ENCODE measurements at regions not wholly inside any gene's neighbourhood (a gene's known extent, or its start where the extent isn't known, plus 50 kb on each side); places are given as distances from the start of the nearest gene placed in this dataset.

DNA sequence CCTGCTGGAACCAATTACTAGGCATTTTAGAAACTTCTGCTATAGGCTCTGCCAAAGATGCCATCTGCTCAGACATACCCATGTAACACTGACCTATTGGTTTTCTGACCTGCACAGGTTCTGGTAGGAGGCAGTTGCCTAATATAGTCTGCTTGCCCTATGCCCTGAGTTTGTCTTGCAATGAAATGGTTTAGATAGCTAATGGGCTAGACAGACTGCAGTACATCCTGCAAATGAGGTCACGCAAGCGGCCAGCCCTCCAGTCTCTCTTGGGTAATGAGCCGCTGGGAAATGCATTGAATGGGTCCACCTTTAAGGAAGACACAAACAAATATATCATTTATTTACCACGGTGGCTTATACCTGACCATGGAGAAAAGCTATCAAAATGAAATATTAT lies 90.6 kb upstream of the B3GAT2 start:
- WGBS (ENCODE audit: insufficient coverage) = no CpG with 5 or more reads among the region's 4 CpGs
- H3K4me1 ChIP-seq (ENCODE audit: control insufficient read depth in 1 of 2, insufficient read depth in 2 of 2, low read length in 2 of 2) = peaks cover 9 to 16% of the 10 kb centered on the region in 2 donors
- Mint-ChIP-seq H3K9me3 (peaks cover 0 to 3% (median 0%) of the 10 kb centered on the region in 7 donors), H3K4me1 (peaks cover 22% of the 10 kb centered on the region), H3K27me3 (ENCODE audit: low read depth in 3 of 3) (peaks cover 1 to 3% (median 3%) of the 10 kb centered on the region in 3 donors), H3K27ac (no peak overlapping the region), H3K36me3 (no peaks in the 10 kb centered on the region), H3K4me3 (no peak overlapping the region)
- H3K79me2 ChIP-seq (ENCODE audit: insufficient read depth, low read length) = no peaks in the 10 kb centered on the region
- no peaks in the 10 kb centered on the region for H4K20me1 ChIP-seq (ENCODE audit: insufficient read depth, low read length)
- H3K9ac ChIP-seq (ENCODE audit: insufficient read depth, low read length, poor library complexity, severe bottlenecking) = no peak overlapping the region
- H3K9me3 ChIP-seq (replicated peaks in 1 of 2; ENCODE audit: control insufficient read depth in 1 of 2, insufficient read depth in 1 of 2, low read length in 2 of 2) = no peaks in the 10 kb centered on the region
- H3K4me3 ChIP-seq (replicated peaks in 1 of 3; ENCODE audit: low read depth in 2 of 3, low read length in 3 of 3) = no peak overlapping the region
- DNase-seq = no peak
- no peak overlapping the region for H3K4me2 ChIP-seq (replicated peaks; ENCODE audit: extremely low read depth, low read length, poor library complexity, severe bottlenecking)
- H3K36me3 ChIP-seq (replicated peaks in 1 of 2; ENCODE audit: control insufficient read depth in 1 of 2, insufficient read depth in 2 of 2, low read length in 2 of 2) = no peaks in the 10 kb centered on the region
- no peak overlapping the region for H3K27ac ChIP-seq (ENCODE audit: low read depth in 1 of 2, low read length in 2 of 2)
- H3K27me3 ChIP-seq (ENCODE audit: control insufficient read depth in 2 of 2, insufficient read depth in 2 of 2, low read length in 2 of 2) = no peaks in the 10 kb centered on the region
- TF ChIP-seq, protein P1, sequence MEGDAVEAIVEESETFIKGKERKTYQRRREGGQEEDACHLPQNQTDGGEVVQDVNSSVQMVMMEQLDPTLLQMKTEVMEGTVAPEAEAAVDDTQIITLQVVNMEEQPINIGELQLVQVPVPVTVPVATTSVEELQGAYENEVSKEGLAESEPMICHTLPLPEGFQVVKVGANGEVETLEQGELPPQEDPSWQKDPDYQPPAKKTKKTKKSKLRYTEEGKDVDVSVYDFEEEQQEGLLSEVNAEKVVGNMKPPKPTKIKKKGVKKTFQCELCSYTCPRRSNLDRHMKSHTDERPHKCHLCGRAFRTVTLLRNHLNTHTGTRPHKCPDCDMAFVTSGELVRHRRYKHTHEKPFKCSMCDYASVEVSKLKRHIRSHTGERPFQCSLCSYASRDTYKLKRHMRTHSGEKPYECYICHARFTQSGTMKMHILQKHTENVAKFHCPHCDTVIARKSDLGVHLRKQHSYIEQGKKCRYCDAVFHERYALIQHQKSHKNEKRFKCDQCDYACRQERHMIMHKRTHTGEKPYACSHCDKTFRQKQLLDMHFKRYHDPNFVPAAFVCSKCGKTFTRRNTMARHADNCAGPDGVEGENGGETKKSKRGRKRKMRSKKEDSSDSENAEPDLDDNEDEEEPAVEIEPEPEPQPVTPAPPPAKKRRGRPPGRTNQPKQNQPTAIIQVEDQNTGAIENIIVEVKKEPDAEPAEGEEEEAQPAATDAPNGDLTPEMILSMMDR (IDR thresholded peaks at IDR 0.05) = no peak
- intact Hi-C loops (cut with micrococcal nuclease) = no loop called here
- no peak overlapping the region for H2AFZ ChIP-seq (ENCODE audit: insufficient read depth, low read depth, low read length, poor library complexity, severe bottlenecking)

DNA sequence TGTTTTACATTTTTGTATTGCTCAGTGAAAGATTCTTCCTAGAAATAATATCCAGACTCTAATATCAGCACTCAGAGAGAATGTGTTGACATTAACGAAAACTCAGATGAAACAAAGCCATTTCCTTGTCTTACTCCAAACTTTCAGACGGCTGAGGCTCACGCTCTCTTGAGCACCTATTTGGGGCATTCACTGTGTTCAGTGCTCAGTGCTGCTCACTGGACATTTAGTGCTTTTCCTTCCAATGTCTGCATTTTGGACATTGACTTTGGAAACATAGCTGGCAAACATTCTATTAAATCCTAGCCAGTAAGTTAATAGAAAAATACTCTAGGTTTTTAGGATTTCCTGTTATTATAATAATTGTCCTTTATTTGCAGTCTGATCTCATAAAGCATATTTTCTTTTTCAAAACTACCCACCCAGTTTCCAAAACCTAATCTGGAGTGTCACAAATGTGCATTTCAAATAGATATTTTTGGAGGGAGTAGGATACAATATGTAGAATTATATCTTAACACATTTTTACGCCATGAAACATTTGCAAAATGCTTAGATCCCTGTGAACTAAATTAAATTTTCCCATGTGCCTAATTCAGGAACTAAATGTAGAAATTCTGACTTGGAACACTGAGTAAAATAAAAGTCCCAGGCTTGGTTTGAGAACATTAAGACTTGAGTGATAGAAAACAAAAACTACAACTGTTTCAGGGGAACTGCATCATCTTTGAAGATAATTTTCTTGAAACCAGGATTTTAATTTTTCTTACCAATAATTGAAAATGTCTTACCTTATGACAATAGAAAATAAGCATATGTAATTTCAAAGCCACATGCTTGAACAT lies 91.7 kb upstream of the B3GAT2 start:
- Histone ChIP-seq H3K9me3 (replicated peaks in 1 of 2; ENCODE audit: control insufficient read depth in 1 of 2, insufficient read depth in 1 of 2, low read length in 2 of 2) (no peaks in the 10 kb centered on the region), H3K4me3 (replicated peaks in 1 of 3; ENCODE audit: low read depth in 2 of 3, low read length in 3 of 3) (no peak overlapping the region), H3K27ac (ENCODE audit: low read depth in 1 of 2, low read length in 2 of 2) (no peak overlapping the region), H3K79me2 (ENCODE audit: insufficient read depth, low read length) (no peaks in the 10 kb centered on the region), H3K4me1 (ENCODE audit: control insufficient read depth in 1 of 2, insufficient read depth in 2 of 2, low read length in 2 of 2) (peaks cover 8 to 16% of the 10 kb centered on the region in 2 donors), H2AFZ (ENCODE audit: insufficient read depth, low read depth, low read length, poor library complexity, severe bottlenecking) (no peak overlapping the region), H3K9ac (ENCODE audit: insufficient read depth, low read length, poor library complexity, severe bottlenecking) (no peak overlapping the region), H4K20me1 (ENCODE audit: insufficient read depth, low read length) (no peaks in the 10 kb centered on the region), H3K27me3 (ENCODE audit: control insufficient read depth in 2 of 2, insufficient read depth in 2 of 2, low read length in 2 of 2) (no peaks in the 10 kb centered on the region), H3K36me3 (replicated peaks in 1 of 2; ENCODE audit: control insufficient read depth in 1 of 2, insufficient read depth in 2 of 2, low read length in 2 of 2) (no peaks in the 10 kb centered on the region), H3K4me2 (replicated peaks; ENCODE audit: extremely low read depth, low read length, poor library complexity, severe bottlenecking) (no peak overlapping the region)
- intact Hi-C loops (cut with micrococcal nuclease) = no loop called here
- H3K27ac Mint-ChIP-seq = no peak overlapping the region
- peaks cover 1 to 3% (median 3%) of the 10 kb centered on the region in 3 donors for H3K27me3 Mint-ChIP-seq (ENCODE audit: low read depth in 3 of 3)
- H3K36me3 Mint-ChIP-seq = no peaks in the 10 kb centered on the region
- TF ChIP-seq, protein P1 (IDR thresholded peaks at IDR 0.05) = no peak
- peaks cover 21% of the 10 kb centered on the region for H3K4me1 Mint-ChIP-seq
- DNase-seq = no peak
- H3K4me3 Mint-ChIP-seq = no peak overlapping the region
- WGBS (ENCODE audit: insufficient coverage) = 100% methylated on average over 3 of the region's 4 CpGs
- peaks cover 0 to 3% (median 0%) of the 10 kb centered on the region in 7 donors for H3K9me3 Mint-ChIP-seq
